Ishikawa (cell line): ENCODE measurements at regions not wholly inside any gene's neighbourhood (a gene's known extent, or its start where the extent isn't known, plus 50 kb on each side); places are given as distances from the start of the nearest gene placed in this dataset.

Experiments
- CEBPB ChIP-seq: IDR thresholded peaks from 2 replicates; pipeline ENCODE4 v1.6.1; 2012
- EGR1 ChIP-seq: IDR thresholded peaks from 2 replicates; pipeline ENCODE4 v1.6.1; 2012
- EP300 ChIP-seq: IDR thresholded peaks from 2 replicates; pipeline ENCODE4 v1.6.1; 2012; ENCODE audit warnings: borderline replicate concordance
- MAX ChIP-seq: IDR thresholded peaks from 2 replicates; pipeline ENCODE4 v1.6.1; 2012
- TAF1 ChIP-seq: IDR thresholded peaks from 2 replicates; pipeline ENCODE4 v1.6.1; 2012; ENCODE audit warnings: low read depth, mild to moderate bottlenecking
- TCF12 ChIP-seq: IDR thresholded peaks from 2 replicates; pipeline ENCODE4 v1.6.1; 2012; ENCODE audit warnings: low read depth

GRCh38 chr10:84695902-84696301, 367.5 kb downstream of the CCSER2 start:
- TF ChIP-seq TCF12, result no peak
- TF ChIP-seq EP300, result no peak
- no peak for TF ChIP-seq CEBPB
- no peak for TF ChIP-seq TAF1
- no peak for TF ChIP-seq EGR1
- no peak for TF ChIP-seq MAX
